Cardiac fibroblast (primary cell): ENCODE measurements at regions not wholly inside any gene's neighbourhood (a gene's known extent, or its start where the extent isn't known, plus 50 kb on each side); places are given as distances from the start of the nearest gene placed in this dataset.

ENCODE experiments used
- DNase-seq, 2 donors: peaks; one replicate each; pipeline versions ENCODE4 v3.0.0 to v3.0.0-alpha.2; 2010; ENCODE audit warnings: low read depth in 2 of 2
- H3K4me3 ChIP-seq, 2 donors: replicated peaks in 1 of 2; 1 replicate in 1 of 2; 2 replicates in 1 of 2; pipeline ENCODE4 v1.5.1; 2011; ENCODE audit warnings: low read depth in 2 of 2, low read length in 2 of 2, mild to moderate bottlenecking in 2 of 2, moderate library complexity in 1 of 2
- CTCF ChIP-seq: IDR thresholded peaks from one replicate; pipeline ENCODE4 v1.5.1; 2011; ENCODE audit warnings: low read depth, mild to moderate bottlenecking, low read length, inconsistent platforms

DNA sequence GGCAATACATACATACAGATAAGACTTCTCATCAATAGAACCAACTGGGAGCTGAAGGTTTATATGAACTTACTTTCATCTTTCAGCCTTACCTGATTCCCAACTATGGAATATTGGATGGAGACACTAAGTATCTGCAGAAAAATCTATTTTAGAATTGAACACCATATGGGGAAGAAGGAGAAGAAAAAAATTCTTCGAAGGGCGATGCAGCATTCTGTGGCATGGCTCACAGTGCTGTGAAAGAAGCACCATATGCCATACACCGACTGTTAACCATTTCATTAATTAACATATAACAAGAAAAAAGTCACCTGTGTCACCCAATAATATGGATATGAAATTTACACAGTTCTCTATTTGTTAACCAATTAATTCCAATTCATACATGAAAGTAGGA lies 1374.4 kb upstream of the MAP3K7 start:
- H3K4me3 ChIP-seq: no peak overlapping the region
- TF ChIP-seq CTCF: no peak
- DNase-seq: no peak

GRCh38 chr6:91941838-91942237 lies 1355.0 kb upstream of the MAP3K7 start:
- H3K4me3 ChIP-seq: no peak overlapping the region
- TF ChIP-seq CTCF: no peak
- DNase-seq: no peak

DNA sequence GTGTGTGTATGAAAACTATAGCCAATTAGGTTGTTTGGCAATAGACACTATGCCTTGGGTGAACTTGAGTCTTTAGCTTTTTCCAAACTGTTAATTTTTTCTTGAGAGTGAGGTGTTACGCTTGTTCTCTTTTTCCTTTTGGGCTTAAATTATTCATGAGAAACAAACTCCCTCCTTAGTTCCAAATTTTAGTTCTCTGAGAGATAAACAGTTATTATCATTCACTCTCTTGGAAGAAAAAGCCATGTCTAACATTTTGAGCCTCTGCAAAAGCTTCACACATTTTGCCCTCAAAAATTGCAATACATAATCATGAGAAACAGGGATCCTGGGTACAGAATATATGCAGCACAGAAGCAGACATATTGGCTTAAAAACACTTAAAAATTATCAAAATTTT lies 1353.9 kb upstream of the MAP3K7 start:
- no peak overlapping the region for H3K4me3 ChIP-seq
- TF ChIP-seq CTCF: no peak
- no peak for DNase-seq

DNA sequence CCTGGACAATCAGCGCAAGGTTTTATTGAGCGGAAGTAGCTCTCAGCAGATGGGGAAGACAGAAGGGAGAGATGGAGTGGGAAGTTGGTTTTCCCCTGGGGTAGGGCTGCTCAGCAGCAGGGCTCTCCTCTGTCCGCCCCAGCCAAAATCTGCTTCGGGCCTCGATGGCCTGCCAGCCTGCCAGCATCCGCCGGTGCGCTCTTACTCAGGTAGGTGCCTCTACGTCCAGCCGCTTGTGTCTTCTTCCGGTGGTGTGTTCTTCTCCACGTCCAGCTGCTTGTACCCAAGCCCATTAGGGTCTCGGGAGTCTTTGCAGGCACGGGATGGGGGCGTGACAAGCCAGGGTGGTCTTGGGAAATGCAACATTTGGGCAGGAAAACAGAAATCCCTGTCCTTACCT lies 1340.0 kb upstream of the MAP3K7 start:
- TF ChIP-seq CTCF: no peak
- no peak overlapping the region for H3K4me3 ChIP-seq
- DNase-seq: no peak

DNA sequence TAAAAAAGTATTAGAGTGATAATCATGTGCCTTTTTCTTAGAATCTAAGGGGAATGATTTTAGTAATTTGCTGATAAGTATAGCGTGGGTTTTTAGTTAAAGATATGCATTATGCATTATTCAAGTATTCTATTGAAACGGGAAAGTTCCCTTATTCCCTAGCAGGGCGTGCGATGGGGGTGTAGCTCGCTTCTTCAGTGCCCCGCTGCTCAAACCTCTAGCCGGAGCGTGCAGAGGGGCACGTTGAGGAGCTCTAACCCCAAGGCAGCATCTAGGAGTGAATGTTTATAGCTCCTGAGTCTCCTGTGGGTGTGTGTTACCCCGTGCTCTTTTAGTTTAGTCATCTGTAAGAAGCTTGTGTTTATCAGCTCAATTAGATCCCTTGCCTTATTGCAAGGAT lies 1339.5 kb upstream of the MAP3K7 start:
- no peak for DNase-seq
- TF ChIP-seq CTCF: no peak
- H3K4me3 ChIP-seq: no peak overlapping the region

DNA sequence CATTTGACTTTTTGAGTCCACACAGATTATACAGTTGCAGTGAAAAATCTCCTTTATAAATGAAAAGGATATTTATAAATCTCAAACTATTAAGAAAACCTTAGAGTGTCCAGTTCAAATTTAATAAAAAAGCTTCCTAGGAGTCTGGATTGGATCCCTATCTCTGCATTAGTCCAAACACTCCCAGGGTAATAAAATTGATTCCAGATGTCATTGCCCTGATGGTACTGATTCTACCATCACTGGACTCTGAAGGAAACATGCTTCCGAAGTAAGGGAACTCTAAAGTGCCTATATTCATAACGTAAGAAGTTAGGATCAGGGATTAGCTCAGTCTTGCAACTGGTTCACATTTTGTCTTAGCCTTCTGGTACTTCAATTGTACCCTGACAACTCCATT lies 1325.1 kb upstream of the MAP3K7 start:
- no peak overlapping the region for H3K4me3 ChIP-seq
- no peak for DNase-seq
- TF ChIP-seq CTCF: no peak

- H3K4me3 ChIP-seq: no peak overlapping the region
- TF ChIP-seq CTCF: no peak
- DNase-seq: no peak
Observed at GRCh38 chr6:91904586-91905164, 1317.8 kb upstream of the MAP3K7 start.
